HepG2 (cell line): ENCODE measurements at regions not wholly inside any gene's neighbourhood (a gene's known extent, or its start where the extent isn't known, plus 50 kb on each side); places are given as distances from the start of the nearest gene placed in this dataset.

Source experiments
- HMGA1 ChIP-seq: sonication (generic); formaldehyde crosslinking; conservative IDR thresholded peaks from 2 replicates; pipeline ENCODE4 v1.4.0; 2020; ENCODE audit warnings: missing genetic modification reagents
- HNF4G ChIP-seq, 2 experiments: sonication (generic) in 1 of 2; formaldehyde crosslinking in 1 of 2; IDR thresholded peaks; 2 replicates each; pipeline versions ENCODE4 v1.4.0 to v1.6.1; 2011 to 2020; ENCODE audit warnings: borderline replicate concordance in 2 of 2, low read depth in 2 of 2, mild to moderate bottlenecking in 2 of 2, low read length in 1 of 2, missing genetic modification reagents in 1 of 2, moderate library complexity in 1 of 2
- NFYC ChIP-seq: IDR thresholded peaks from 2 replicates; pipeline ENCODE4 v1.6.1; 2016; ENCODE audit warnings: missing genetic modification reagents, missing compliant biosample characterization
- ZNF609 ChIP-seq: sonication (generic); formaldehyde crosslinking; IDR thresholded peaks from 2 replicates; pipeline ENCODE4 v1.4.0; 2020; ENCODE audit warnings: mild to moderate bottlenecking, missing genetic modification reagents, borderline replicate concordance
- TF ChIP-seq, protein P1 (sequence below): IDR thresholded peaks from 2 replicates; pipeline ENCODE4 v1.6.1; 2016; ENCODE audit warnings: low read depth, missing genetic modification reagents, missing compliant biosample characterization

DNA sequence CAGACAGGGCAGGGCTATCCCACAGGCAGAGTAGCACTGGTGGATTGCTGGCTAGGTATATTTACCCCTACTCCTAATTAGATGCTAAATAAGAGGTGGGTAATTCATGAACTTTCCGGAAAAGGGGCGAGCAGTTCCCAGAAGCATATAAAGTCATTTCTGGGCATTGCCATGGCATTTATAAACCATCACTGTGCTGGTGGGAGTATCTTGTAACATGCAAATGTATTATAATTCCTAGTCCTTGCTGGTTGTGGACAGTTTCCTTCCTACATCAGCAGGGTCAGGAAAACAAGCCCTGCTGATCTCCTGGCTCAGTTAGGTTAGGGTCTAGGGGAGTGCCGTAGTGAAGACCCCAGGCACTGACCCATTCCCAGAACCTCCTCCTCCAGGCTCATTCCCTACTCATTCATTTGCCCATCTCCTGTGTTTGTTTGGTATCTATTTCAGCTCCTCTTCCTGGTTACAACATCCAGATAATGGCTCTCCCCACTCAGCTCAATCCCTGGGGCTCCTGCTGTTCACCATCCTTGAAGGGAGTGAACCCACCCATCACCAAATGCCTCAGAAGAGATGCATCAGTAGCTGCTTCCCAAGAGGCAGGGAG lies 282.7 kb downstream of the SRBD1 start:
- TF ChIP-seq, protein P1, sequence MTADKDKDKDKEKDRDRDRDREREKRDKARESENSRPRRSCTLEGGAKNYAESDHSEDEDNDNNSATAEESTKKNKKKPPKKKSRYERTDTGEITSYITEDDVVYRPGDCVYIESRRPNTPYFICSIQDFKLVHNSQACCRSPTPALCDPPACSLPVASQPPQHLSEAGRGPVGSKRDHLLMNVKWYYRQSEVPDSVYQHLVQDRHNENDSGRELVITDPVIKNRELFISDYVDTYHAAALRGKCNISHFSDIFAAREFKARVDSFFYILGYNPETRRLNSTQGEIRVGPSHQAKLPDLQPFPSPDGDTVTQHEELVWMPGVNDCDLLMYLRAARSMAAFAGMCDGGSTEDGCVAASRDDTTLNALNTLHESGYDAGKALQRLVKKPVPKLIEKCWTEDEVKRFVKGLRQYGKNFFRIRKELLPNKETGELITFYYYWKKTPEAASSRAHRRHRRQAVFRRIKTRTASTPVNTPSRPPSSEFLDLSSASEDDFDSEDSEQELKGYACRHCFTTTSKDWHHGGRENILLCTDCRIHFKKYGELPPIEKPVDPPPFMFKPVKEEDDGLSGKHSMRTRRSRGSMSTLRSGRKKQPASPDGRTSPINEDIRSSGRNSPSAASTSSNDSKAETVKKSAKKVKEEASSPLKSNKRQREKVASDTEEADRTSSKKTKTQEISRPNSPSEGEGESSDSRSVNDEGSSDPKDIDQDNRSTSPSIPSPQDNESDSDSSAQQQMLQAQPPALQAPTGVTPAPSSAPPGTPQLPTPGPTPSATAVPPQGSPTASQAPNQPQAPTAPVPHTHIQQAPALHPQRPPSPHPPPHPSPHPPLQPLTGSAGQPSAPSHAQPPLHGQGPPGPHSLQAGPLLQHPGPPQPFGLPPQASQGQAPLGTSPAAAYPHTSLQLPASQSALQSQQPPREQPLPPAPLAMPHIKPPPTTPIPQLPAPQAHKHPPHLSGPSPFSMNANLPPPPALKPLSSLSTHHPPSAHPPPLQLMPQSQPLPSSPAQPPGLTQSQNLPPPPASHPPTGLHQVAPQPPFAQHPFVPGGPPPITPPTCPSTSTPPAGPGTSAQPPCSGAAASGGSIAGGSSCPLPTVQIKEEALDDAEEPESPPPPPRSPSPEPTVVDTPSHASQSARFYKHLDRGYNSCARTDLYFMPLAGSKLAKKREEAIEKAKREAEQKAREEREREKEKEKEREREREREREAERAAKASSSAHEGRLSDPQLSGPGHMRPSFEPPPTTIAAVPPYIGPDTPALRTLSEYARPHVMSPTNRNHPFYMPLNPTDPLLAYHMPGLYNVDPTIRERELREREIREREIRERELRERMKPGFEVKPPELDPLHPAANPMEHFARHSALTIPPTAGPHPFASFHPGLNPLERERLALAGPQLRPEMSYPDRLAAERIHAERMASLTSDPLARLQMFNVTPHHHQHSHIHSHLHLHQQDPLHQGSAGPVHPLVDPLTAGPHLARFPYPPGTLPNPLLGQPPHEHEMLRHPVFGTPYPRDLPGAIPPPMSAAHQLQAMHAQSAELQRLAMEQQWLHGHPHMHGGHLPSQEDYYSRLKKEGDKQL (CRISPR knock-in tag): no peak
- TF ChIP-seq ZNF609 (CRISPR knock-in tag) (no peak), HMGA1 (no peak), HNF4G (IDR thresholded peaks at IDR 0.05; ENCODE audit: borderline replicate concordance, low read depth, low read length) (no peak), HNF4G (CRISPR knock-in tag; IDR thresholded peaks at IDR 0.05; ENCODE audit: borderline replicate concordance, low read depth) (no peak), NFYC (no peak)
